Pons (tissue), 1 donor: ENCODE measurements at regions not wholly inside any gene's neighbourhood (a gene's known extent, or its start where the extent isn't known, plus 50 kb on each side); places are given as distances from the start of the nearest gene placed in this dataset.
"Not testable (repeated sequence)": the region's sequence is repeated elsewhere in the genome, so short reads cannot be mapped to it uniquely, and the experiment has no call there.

Source experiments
- DNase-seq: peaks from one replicate; pipeline ENCODE4 v3.0.0-alpha.2; 2016; ENCODE audit warnings: low spot score

GRCh38 chr5:120919017-120919416 is 454.9 kb downstream of the PRR16 start:
- no peak for DNase-seq

GRCh38 chr5:120923026-120923425 is 458.9 kb downstream of the PRR16 start:
- DNase-seq = no peak

GRCh38 chr5:120926471-120926870 is 462.4 kb downstream of the PRR16 start:
- no peak for DNase-seq

GRCh38 chr5:120927950-120928530 is 463.9 kb downstream of the PRR16 start:
- DNase-seq = no peak

GRCh38 chr5:120932480-120932879 is 468.4 kb downstream of the PRR16 start:
- DNase-seq = no peak

GRCh38 chr5:120934031-120934430 is 469.9 kb downstream of the PRR16 start:
- DNase-seq = no peak

- no peak for DNase-seq
These were observed 472.6 kb downstream of the PRR16 start for GRCh38 chr5:120936652-120937051.

- no peak for DNase-seq
These were observed 474.5 kb downstream of the PRR16 start for GRCh38 chr5:120938604-120939003.

GRCh38 chr5:120942596-120943350 is 478.7 kb downstream of the PRR16 start:
- DNase-seq = no peak

GRCh38 chr5:120949596-120949995 is 485.5 kb downstream of the PRR16 start:
- DNase-seq = not testable (repeated sequence)

- not testable (repeated sequence) for DNase-seq
These were observed 489.3 kb downstream of the PRR16 start for GRCh38 chr5:120953445-120953844.

GRCh38 chr5:120954255-120954654 is 490.2 kb downstream of the PRR16 start:
- DNase-seq = no peak

GRCh38 chr5:120955795-120956194 is 491.7 kb downstream of the PRR16 start:
- no peak for DNase-seq

- no peak for DNase-seq
These were observed 494.9 kb downstream of the PRR16 start for GRCh38 chr5:120958877-120959485.

GRCh38 chr5:120960510-120960909 is 496.4 kb downstream of the PRR16 start:
- DNase-seq = no peak

- no peak for DNase-seq
These were observed 503.3 kb downstream of the PRR16 start for GRCh38 chr5:120967366-120967765.

GRCh38 chr5:120974690-120975089 is 510.6 kb downstream of the PRR16 start:
- DNase-seq = no peak

- DNase-seq = no peak
These were observed 518.3 kb downstream of the PRR16 start for GRCh38 chr5:120982351-120982750.

GRCh38 chr5:120985526-120985925 is 521.4 kb downstream of the PRR16 start:
- no peak for DNase-seq

- DNase-seq = no peak
These were observed 524.4 kb downstream of the PRR16 start for GRCh38 chr5:120988491-120988890.

- no peak for DNase-seq
These were observed 524.8 kb downstream of the PRR16 start for GRCh38 chr5:120988941-120989340.

- no peak for DNase-seq
These were observed 527.5 kb downstream of the PRR16 start for GRCh38 chr5:120991569-120991968.

- no peak for DNase-seq
These were observed 530.0 kb downstream of the PRR16 start for GRCh38 chr5:120994112-120994511.
